ENCODE measurements at regions not wholly inside any gene's neighbourhood (a gene's known extent, or its start where the extent isn't known, plus 50 kb on each side); places are given as distances from the start of the nearest gene placed in this dataset.

GRCh38 chr18:56323673-56324072 is 314.7 kb downstream of the TXNL1 start:
- intact Hi-C loops (cut with micrococcal nuclease) = no loop called here
- H3K36me3 ChIP-seq (ENCODE audit: control insufficient read depth, insufficient read depth, low read length) = no peaks in the 10 kb centered on the region
- no peak overlapping the region for H4K5ac ChIP-seq (ENCODE audit: low read depth, low read length)
- TF ChIP-seq ELK1 (IDR thresholded peaks at IDR 0.05; ENCODE audit: borderline replicate concordance, low read depth, low read length) (no peak), BHLHE40 (IDR thresholded peaks at IDR 0.05; ENCODE audit: low read depth, low read length) (no peak), RAD21 (IDR thresholded peaks at IDR 0.05; ENCODE audit: low read length) (no peak), CTCF (conservative IDR thresholded peaks at IDR 0.05; ENCODE audit: low read depth, low read length) (no peak)
- ATAC-seq (ENCODE audit: low read depth) (no peak), DNase-seq (no peak)
- no CpG with 5 or more reads among the region's 4 CpGs for WGBS, 2 experiments (ENCODE audit: extremely low coverage in 2 of 2, insufficient read length in 1 of 2)
- no peaks in the 10 kb centered on the region; the same call in 1 of the 2 replicates for H3K27me3 ChIP-seq (ENCODE audit: control insufficient read depth, insufficient read depth, low read length)
- no peak overlapping the region for H3K27ac ChIP-seq (ENCODE audit: insufficient read depth, low read length)
- H3K79me1 ChIP-seq (ENCODE audit: low read depth in 1 of 2, low read length in 2 of 2) = no peaks in the 10 kb centered on the region
- H3K9me3 ChIP-seq (ENCODE audit: control insufficient read depth, insufficient read depth, low read length) = no peaks in the 10 kb centered on the region
- no peak overlapping the region for H2AK5ac ChIP-seq (ENCODE audit: low read depth, low read length)
- no peak overlapping the region for H2AFZ ChIP-seq (replicated peaks; ENCODE audit: low read length, poor library complexity)
- no peak overlapping the region for H3K4me2 ChIP-seq (ENCODE audit: low read depth, low read length)
- BruUV-seq (replicated peaks) = no TSS peak
- dilution Hi-C loops (cut with HindIII; ENCODE audit: low sequenced_read_pairs, unreplicated experiment) = no loop called here
- no peak overlapping the region for H4K91ac ChIP-seq (ENCODE audit: insufficient read depth, low read depth, low read length)
- no peak overlapping the region for H2BK120ac ChIP-seq (ENCODE audit: low read depth, low read length)
- H2BK20ac ChIP-seq (ENCODE audit: low read depth, low read length) = no peak overlapping the region
- no peak overlapping the region for H4K8ac ChIP-seq (ENCODE audit: low read depth in 2 of 2, low read length in 2 of 2)
- CTCF ChIA-PET = no interaction called here
- in situ Hi-C loops (cut with MboI; ENCODE audit: low sequenced_read_pairs) = no loop called here
- H2BK15ac ChIP-seq (ENCODE audit: low read depth, low read length) = no peak overlapping the region
- no peak overlapping the region for H2AK9ac ChIP-seq (replicated peaks; ENCODE audit: low read depth, low read length, poor library complexity)
- no peaks in the 10 kb centered on the region for H4K20me1 ChIP-seq (ENCODE audit: insufficient read depth, low read length)
- H3K18ac ChIP-seq (ENCODE audit: low read depth, low read length) = no peak overlapping the region
- no peak overlapping the region for H3K23ac ChIP-seq (ENCODE audit: low read depth, low read length)
- POLR2A ChIA-PET (ENCODE audit: unreplicated experiment) = no interaction called here
- H3K4me3 ChIP-seq (ENCODE audit: insufficient read depth, low read depth, low read length) = no peak overlapping the region
- no peak overlapping the region for H3K14ac ChIP-seq (replicated peaks; ENCODE audit: low read depth, low read length)
- H3K9ac ChIP-seq (ENCODE audit: low read depth, low read length) = no peak overlapping the region
- H3K56ac ChIP-seq (ENCODE audit: extremely low read depth, insufficient read depth, low read length) = no peak overlapping the region
- H3K9me1 ChIP-seq (ENCODE audit: insufficient read depth, low read length) = peaks cover 4% of the 10 kb centered on the region; the same call in 1 of the 2 replicates
- no peak overlapping the region for H3K4ac ChIP-seq (ENCODE audit: low read depth, low read length)
- no peak overlapping the region for H2BK5ac ChIP-seq (ENCODE audit: low read depth, low read length, poor library complexity, severe bottlenecking)
- H3K4me1 ChIP-seq (ENCODE audit: control insufficient read depth, insufficient read depth, low read length) = peaks cover 11% of the 10 kb centered on the region

All from IMR-90 (cell line).